PC-3 (cell line): ENCODE measurements at regions not wholly inside any gene's neighbourhood (a gene's known extent, or its start where the extent isn't known, plus 50 kb on each side); places are given as distances from the start of the nearest gene placed in this dataset.

Experiments
- ATAC-seq: fragments of 200-7000 bp; cut with Tn5 transposase; 2 replicates; pipeline ENCODE4 v1.9.1; 2020; ENCODE audit warnings: mild to moderate bottlenecking, moderate library complexity
- BruUV-seq: library from RNA; stranded (reverse); fragments of 400-500 nt; replicated peaks from 2 replicates; lab custom pipeline; 2021; lab: Mats Ljungman, UMichigan
- CTCF ChIA-PET: fragments of 300-600 bp; sonication (Branson Sonifier 250); formaldehyde crosslinking; loops from one replicate; lab custom pipeline; 2022; ENCODE audit warnings: antibody characterized with exemption; lab: Charles Lee
- POLR2A ChIA-PET: fragments of 300-600 bp; sonication (Branson Sonifier 250); formaldehyde crosslinking; loops from one replicate; lab custom pipeline; 2022; ENCODE audit warnings: antibody characterized with exemption; ENCODE audit not compliant: unreplicated experiment; lab: Charles Lee
- DNase-seq: peaks from one replicate; pipeline ENCODE4 v3.0.0-alpha.2; 2015
- H2AFZ ChIP-seq: fragments of 300-600 bp; sonication (generic); 2 replicates; pipeline ENCODE4 v1.6.0; 2016; ENCODE audit warnings: antibody characterized with exemption, low read length
- H3F3A ChIP-seq: fragments of 300-600 bp; sonication (generic); one replicate; pipeline ENCODE4 v1.6.0; 2017; ENCODE audit warnings: antibody characterized with exemption, low read length, control low read depth, mild to moderate bottlenecking; ENCODE audit not compliant: unreplicated experiment
- H3K27ac ChIP-seq: fragments of 300-600 bp; sonication (generic); 2 replicates; pipeline ENCODE4 v1.5.1; 2016; ENCODE audit warnings: mild to moderate bottlenecking, low read length
- H3K27me3 ChIP-seq: fragments of 300-600 bp; sonication (generic); 2 replicates; pipeline ENCODE4 v1.6.1; 2016; ENCODE audit warnings: low read length, mixed read lengths
- H3K36me3 ChIP-seq: fragments of 300-600 bp; sonication (generic); 2 replicates; pipeline ENCODE4 v1.6.1; 2016; ENCODE audit warnings: low read depth, mixed run types, low read length, mixed read lengths
- H3K4me1 ChIP-seq: fragments of 300-600 bp; sonication (generic); 2 replicates; pipeline ENCODE4 v1.5.1; 2016; ENCODE audit warnings: low read length; ENCODE audit not compliant: insufficient read depth
- H3K4me2 ChIP-seq: fragments of 300-600 bp; sonication (generic); 2 replicates; pipeline ENCODE4 v1.6.0; 2016; ENCODE audit warnings: low read length
- H3K4me3 ChIP-seq: fragments of 300-600 bp; sonication (generic); 2 replicates; pipeline ENCODE4 v1.5.1; 2016; ENCODE audit warnings: mild to moderate bottlenecking, low read length, mixed read lengths
- H3K79me2 ChIP-seq: fragments of 300-600 bp; sonication (generic); 2 replicates; pipeline ENCODE4 v1.6.1; 2017; ENCODE audit warnings: low read length, mixed read lengths
- H3K9ac ChIP-seq: fragments of 300-600 bp; sonication (generic); 2 replicates; pipeline ENCODE4 v1.6.0; 2016; ENCODE audit warnings: mild to moderate bottlenecking, low read length
- H3K9me2 ChIP-seq: fragments of 300-600 bp; sonication (generic); replicated peaks from 2 replicates; pipeline ENCODE4 v1.6.1; 2016; ENCODE audit warnings: mixed run types, low read length, mixed read lengths
- H3K9me3 ChIP-seq: fragments of 300-600 bp; sonication (generic); 2 replicates; pipeline ENCODE4 v1.6.1; 2016; ENCODE audit warnings: low read length, mixed read lengths
- H4K20me1 ChIP-seq: fragments of 300-600 bp; sonication (generic); 2 replicates; pipeline ENCODE4 v1.6.1; 2016; ENCODE audit warnings: low read length, mixed read lengths
- CTCF ChIP-seq: fragments of 300-600 bp; sonication (generic); conservative IDR thresholded peaks from 2 replicates; pipeline ENCODE4 v1.5.1; 2017; ENCODE audit warnings: antibody characterized with exemption, low read depth, mild to moderate bottlenecking, low read length
- EZH2 ChIP-seq: fragments of 300-600 bp; sonication (generic); IDR thresholded peaks from one replicate; pipeline ENCODE4 v1.6.1; 2017; ENCODE audit warnings: antibody characterized with exemption, mild to moderate bottlenecking, low read length; ENCODE audit not compliant: unreplicated experiment
- EZH2phosphoT487 ChIP-seq: fragments of 300-600 bp; sonication (generic); IDR thresholded peaks from 2 replicates; pipeline ENCODE4 v1.6.1; 2018; ENCODE audit warnings: mild to moderate bottlenecking, antibody characterized with exemption, low read length, borderline replicate concordance
- intact Hi-C: fragments of 100-400 bp; cut with micrococcal nuclease; formaldehyde crosslinking; loops from 2 replicates; pipeline ENCODE4 v1.9.0; 2023

- Histone ChIP-seq H2AFZ (no peak overlapping the region), H3K4me1 (no peaks in the 10 kb centered on the region)
- no TSS peak for BruUV-seq
Measured at GRCh38 chr2:88355486-88355885, 97.0 kb downstream of the FOXI3 start.

GRCh38 chr2:88351249-88351601 lies 101.3 kb downstream of the FOXI3 start:
- Histone ChIP-seq H3K4me3 (no peak overlapping the region), H4K20me1 (no peaks in the 10 kb centered on the region), H3K36me3 (no peaks in the 10 kb centered on the region), H3K27me3 (peaks cover 37% of the 10 kb centered on the region), H3K4me2 (no peak overlapping the region), H3K9ac (no peak overlapping the region), H2AFZ (no peak overlapping the region), H3K27ac (no peak overlapping the region), H3K4me1 (no peaks in the 10 kb centered on the region), H3K9me3 (no peaks in the 10 kb centered on the region), H3K9me2 (no peaks in the 10 kb centered on the region), H3K79me2 (no peaks in the 10 kb centered on the region), H3F3A (no peaks in the 10 kb centered on the region)
- POLR2A ChIA-PET: no interaction called here
- intact Hi-C loops: no loop called here
- DNase-seq: no peak
- TF ChIP-seq EZH2 (no peak), CTCF (no peak), EZH2phosphoT487 (no peak)
- BruUV-seq: no TSS peak
- ATAC-seq: no peak
- CTCF ChIA-PET: no interaction called here

More at GRCh38 chr2:88355486-88355885, 97.0 kb downstream of the FOXI3 start:
- Histone ChIP-seq H3K36me3 (no peaks in the 10 kb centered on the region), H3K79me2 (no peaks in the 10 kb centered on the region), H3K9me2 (no peaks in the 10 kb centered on the region), H3K4me3 (no peak overlapping the region), H4K20me1 (no peaks in the 10 kb centered on the region), H3K27me3 (peaks cover 26% of the 10 kb centered on the region), H3K4me2 (no peak overlapping the region), H3K27ac (no peak overlapping the region), H3F3A (no peaks in the 10 kb centered on the region), H3K9ac (no peak overlapping the region), H3K9me3 (no peaks in the 10 kb centered on the region)
- intact Hi-C loops: no loop called here
- TF ChIP-seq CTCF: no peak
- no peak for TF ChIP-seq EZH2phosphoT487
- CTCF ChIA-PET: no interaction called here
- DNase-seq (no peak), ATAC-seq (no peak)
- POLR2A ChIA-PET: no interaction called here

GRCh38 chr2:88350331-88351248 lies 101.9 kb downstream of the FOXI3 start:
- no peak overlapping the region for H3K9ac ChIP-seq
- no peaks in the 10 kb centered on the region for H3K36me3 ChIP-seq
- no TSS peak for BruUV-seq
- no peaks in the 10 kb centered on the region for H3K9me2 ChIP-seq
- no peak overlapping the region for H3K4me2 ChIP-seq
- H3K27me3 ChIP-seq: peaks cover 37% of the 10 kb centered on the region
- no peaks in the 10 kb centered on the region for H3F3A ChIP-seq
- DNase-seq (peak; percentile 31), ATAC-seq (no peak)
- intact Hi-C loops: no loop called here
- no peak overlapping the region for H3K27ac ChIP-seq
- POLR2A ChIA-PET: no interaction called here
- no peak overlapping the region for H2AFZ ChIP-seq
- TF ChIP-seq EZH2 (no peak), EZH2phosphoT487 (no peak), CTCF (peak; percentile 66)
- no peaks in the 10 kb centered on the region for H3K4me1 ChIP-seq
- no peaks in the 10 kb centered on the region for H3K79me2 ChIP-seq
- CTCF ChIA-PET: no interaction called here
- no peaks in the 10 kb centered on the region for H3K9me3 ChIP-seq
- no peaks in the 10 kb centered on the region for H4K20me1 ChIP-seq
- no peak overlapping the region for H3K4me3 ChIP-seq
